Hepatocyte (in vitro differentiated cells): ENCODE measurements at regions not wholly inside any gene's neighbourhood (a gene's known extent, or its start where the extent isn't known, plus 50 kb on each side); places are given as distances from the start of the nearest gene placed in this dataset.

Experiments
- DNase-seq: peaks from one replicate; pipeline ENCODE4 v3.0.0-alpha.2; 2016; ENCODE audit warnings: low spot score
- H2AFZ ChIP-seq: fragments of 200-600 bp; sonication (generic); 2 replicates; pipeline ENCODE4 v1.6.0; 2016; ENCODE audit warnings: antibody characterized with exemption, mild to moderate bottlenecking
- H3K27ac ChIP-seq: fragments of 200-600 bp; sonication (generic); 2 replicates; pipeline ENCODE4 v1.5.1; 2016; ENCODE audit warnings: mild to moderate bottlenecking
- H3K27me3 ChIP-seq: fragments of 200-600 bp; sonication (generic); 2 replicates; pipeline ENCODE4 v1.6.1; 2016
- H3K36me3 ChIP-seq: fragments of 200-600 bp; sonication (generic); replicated peaks from 2 replicates; pipeline ENCODE4 v1.5.1; 2016; ENCODE audit warnings: low read depth; ENCODE audit not compliant: insufficient read depth
- H3K4me1 ChIP-seq: fragments of 200-600 bp; sonication (generic); 2 replicates; pipeline ENCODE4 v1.5.1; 2016; ENCODE audit warnings: mild to moderate bottlenecking, moderate library complexity; ENCODE audit not compliant: insufficient read depth
- H3K4me2 ChIP-seq: fragments of 200-600 bp; sonication (generic); 2 replicates; pipeline ENCODE4 v1.6.0; 2016
- H3K4me3 ChIP-seq: fragments of 200-600 bp; sonication (generic); 2 replicates; pipeline ENCODE4 v1.5.1; 2016; ENCODE audit warnings: mild to moderate bottlenecking
- H3K79me2 ChIP-seq: fragments of 200-600 bp; sonication (generic); 2 replicates; pipeline ENCODE4 v1.6.0; 2017; ENCODE audit warnings: mild to moderate bottlenecking
- H3K9me2 ChIP-seq: fragments of 200-600 bp; sonication (generic); replicated peaks from 2 replicates; pipeline ENCODE4 v1.6.0; 2017; ENCODE audit warnings: mild to moderate bottlenecking; ENCODE audit not compliant: insufficient read depth
- H3K9me3 ChIP-seq: fragments of 200-600 bp; sonication (generic); 2 replicates; pipeline ENCODE4 v1.5.1; 2016; ENCODE audit warnings: low read depth, mild to moderate bottlenecking
- H4K20me1 ChIP-seq: fragments of 200-600 bp; sonication (generic); 2 replicates; pipeline ENCODE4 v1.6.0; 2016; ENCODE audit warnings: mild to moderate bottlenecking; ENCODE audit not compliant: insufficient read depth, poor library complexity, severe bottlenecking
- EZH2 ChIP-seq: fragments of 200-600 bp; sonication (generic); IDR thresholded peaks from 2 replicates; pipeline ENCODE4 v1.6.1; 2016; ENCODE audit warnings: antibody characterized with exemption, mild to moderate bottlenecking, borderline replicate concordance
- EZH2phosphoT487 ChIP-seq: fragments of 200-600 bp; sonication (generic); IDR thresholded peaks from one replicate; pipeline ENCODE4 v1.6.1; 2018; ENCODE audit warnings: antibody characterized with exemption, mild to moderate bottlenecking, low read depth, moderate library complexity; ENCODE audit not compliant: unreplicated experiment, severe bottlenecking
- WGBS: methylation state at CpG from one replicate; pipeline ENCODE4 v1.1.6; 2016; ENCODE audit warnings: low lambda C conversion rate; ENCODE audit errors: missing lambda C conversion rate; 5-methylcytosine and 5-hydroxymethylcytosine counted together
- TF ChIP-seq, protein P1 (sequence below): fragments of 200-600 bp; sonication (generic); IDR thresholded peaks from 2 replicates; pipeline ENCODE4 v1.5.1; 2016; ENCODE audit warnings: antibody characterized with exemption, mild to moderate bottlenecking; ENCODE audit not compliant: poor library complexity

DNA sequence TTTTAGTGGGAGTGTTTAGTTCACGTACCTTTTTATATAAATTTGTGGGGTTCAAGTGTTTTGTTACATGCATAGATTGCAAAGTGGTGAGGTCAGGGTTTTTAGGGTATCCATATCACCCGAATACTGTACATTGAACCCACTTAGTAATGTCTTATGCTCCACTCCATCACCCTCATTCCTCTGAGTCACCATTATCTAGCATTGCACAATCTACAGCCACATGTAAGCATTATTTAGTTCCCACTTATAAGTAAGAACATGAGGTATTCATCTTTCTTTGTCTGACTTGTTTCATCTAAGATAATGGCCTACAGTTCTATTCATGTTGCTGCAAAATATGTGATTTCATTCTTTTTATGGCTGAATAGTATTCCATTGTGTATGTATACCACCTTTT, 583.7 kb upstream of the LRFN5 start:
- no peak for TF ChIP-seq EZH2
- TF ChIP-seq EZH2phosphoT487, result no peak
- TF ChIP-seq, protein P1, sequence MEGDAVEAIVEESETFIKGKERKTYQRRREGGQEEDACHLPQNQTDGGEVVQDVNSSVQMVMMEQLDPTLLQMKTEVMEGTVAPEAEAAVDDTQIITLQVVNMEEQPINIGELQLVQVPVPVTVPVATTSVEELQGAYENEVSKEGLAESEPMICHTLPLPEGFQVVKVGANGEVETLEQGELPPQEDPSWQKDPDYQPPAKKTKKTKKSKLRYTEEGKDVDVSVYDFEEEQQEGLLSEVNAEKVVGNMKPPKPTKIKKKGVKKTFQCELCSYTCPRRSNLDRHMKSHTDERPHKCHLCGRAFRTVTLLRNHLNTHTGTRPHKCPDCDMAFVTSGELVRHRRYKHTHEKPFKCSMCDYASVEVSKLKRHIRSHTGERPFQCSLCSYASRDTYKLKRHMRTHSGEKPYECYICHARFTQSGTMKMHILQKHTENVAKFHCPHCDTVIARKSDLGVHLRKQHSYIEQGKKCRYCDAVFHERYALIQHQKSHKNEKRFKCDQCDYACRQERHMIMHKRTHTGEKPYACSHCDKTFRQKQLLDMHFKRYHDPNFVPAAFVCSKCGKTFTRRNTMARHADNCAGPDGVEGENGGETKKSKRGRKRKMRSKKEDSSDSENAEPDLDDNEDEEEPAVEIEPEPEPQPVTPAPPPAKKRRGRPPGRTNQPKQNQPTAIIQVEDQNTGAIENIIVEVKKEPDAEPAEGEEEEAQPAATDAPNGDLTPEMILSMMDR, result no peak
- Histone ChIP-seq H3K27me3 (no peaks in the 10 kb centered on the region), H3K27ac (no peak overlapping the region), H3K79me2 (peaks cover 2% of the 10 kb centered on the region), H2AFZ (no peak overlapping the region), H4K20me1 (no peaks in the 10 kb centered on the region), H3K4me1 (no peaks in the 10 kb centered on the region), H3K4me3 (no peak overlapping the region), H3K4me2 (no peak overlapping the region), H3K9me3 (no peaks in the 10 kb centered on the region), H3K9me2 (no peaks in the 10 kb centered on the region), H3K36me3 (no peaks in the 10 kb centered on the region)
- no peak for DNase-seq
- 98% methylated on average over 2 of the region's 2 CpGs for WGBS

DNA sequence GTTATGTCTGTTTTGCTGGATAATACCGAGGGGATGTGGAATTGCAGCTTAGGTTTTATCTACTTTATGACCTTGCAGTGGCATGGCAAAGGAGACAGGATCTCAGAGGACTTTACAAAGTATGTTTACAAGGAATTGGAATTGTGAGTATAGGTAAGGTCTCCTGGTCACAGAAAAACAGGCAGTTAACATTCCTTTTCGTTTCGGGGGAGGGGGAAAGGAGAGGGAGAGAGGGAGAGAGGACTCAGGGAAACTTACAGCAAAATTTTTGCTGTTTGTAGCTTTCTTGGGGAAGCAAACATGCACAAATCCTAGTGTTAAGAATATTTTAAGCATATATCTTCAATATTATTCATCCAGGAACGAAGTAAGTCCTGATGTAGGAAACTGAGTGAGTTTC, 590.5 kb upstream of the LRFN5 start:
- no peak for DNase-seq
- H2AFZ ChIP-seq, result no peak overlapping the region
- no peaks in the 10 kb centered on the region for H3K9me2 ChIP-seq

DNA sequence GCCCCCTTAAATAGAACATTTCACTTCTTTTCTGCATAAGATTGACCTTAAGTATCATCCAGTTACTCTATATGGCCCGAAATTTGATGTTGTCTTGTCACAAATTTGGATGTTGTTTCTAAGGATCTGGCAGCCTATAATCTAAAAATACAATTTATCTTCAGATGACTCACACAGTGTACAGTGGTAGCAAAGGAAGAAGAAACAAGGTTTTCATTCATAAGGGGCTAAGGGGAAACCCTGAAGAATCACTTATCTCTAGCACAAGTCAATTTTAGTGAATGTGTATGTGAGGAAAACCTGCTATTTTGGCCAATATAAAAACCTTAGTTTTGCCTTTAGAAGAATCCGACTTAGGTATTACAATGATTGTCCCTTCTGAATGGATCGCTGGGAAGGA, 606.3 kb upstream of the LRFN5 start:
- H2AFZ ChIP-seq, result no peak overlapping the region
- H3K9me3 ChIP-seq, result no peaks in the 10 kb centered on the region
- no peaks in the 10 kb centered on the region for H3K9me2 ChIP-seq
- H3K27ac ChIP-seq, result no peak overlapping the region
- DNase-seq, result no peak
- no peak overlapping the region for H3K4me3 ChIP-seq
- no peaks in the 10 kb centered on the region for H4K20me1 ChIP-seq
- no peak overlapping the region for H3K4me2 ChIP-seq
- H3K4me1 ChIP-seq, result no peaks in the 10 kb centered on the region
- H3K36me3 ChIP-seq, result no peaks in the 10 kb centered on the region
- 92% methylated on average over 3 of the region's 3 CpGs for WGBS
- no peaks in the 10 kb centered on the region for H3K27me3 ChIP-seq
- no peak for TF ChIP-seq EZH2
- TF ChIP-seq, protein P1, result no peak
- TF ChIP-seq EZH2phosphoT487, result no peak
- H3K79me2 ChIP-seq, result no peaks in the 10 kb centered on the region

More for the DNA sequence above, 590.5 kb upstream of the LRFN5 start:
- WGBS, result 23% methylated on average over 4 of the region's 4 CpGs
- Histone ChIP-seq H4K20me1 (no peaks in the 10 kb centered on the region), H3K9me3 (no peaks in the 10 kb centered on the region), H3K4me2 (peak overlapping the region; percentile 41), H3K36me3 (no peaks in the 10 kb centered on the region), H3K27me3 (no peaks in the 10 kb centered on the region), H3K79me2 (no peaks in the 10 kb centered on the region), H3K4me1 (no peaks in the 10 kb centered on the region), H3K4me3 (no peak overlapping the region), H3K27ac (no peak overlapping the region)
- TF ChIP-seq, protein P1, result no peak
- no peak for TF ChIP-seq EZH2

DNA sequence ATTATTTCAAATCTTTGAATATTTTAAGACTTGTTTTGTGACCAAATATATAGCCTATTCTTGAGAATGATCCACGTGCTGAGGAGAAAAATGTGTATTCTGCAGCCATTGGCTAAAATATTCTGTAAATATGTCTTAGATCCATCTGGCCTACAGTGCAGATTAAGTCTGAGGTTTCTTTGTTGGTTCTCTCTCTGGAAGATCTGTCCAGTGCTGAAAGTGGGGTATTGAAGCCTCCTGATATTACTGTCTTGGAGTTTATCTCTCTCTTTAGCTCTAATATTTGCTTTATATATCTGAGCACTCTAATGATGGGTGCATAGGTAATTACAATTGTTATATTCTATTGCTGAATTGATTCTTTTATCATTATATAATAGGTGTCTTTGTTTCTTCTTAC, 617.4 kb upstream of the LRFN5 start:
- no peaks in the 10 kb centered on the region for H3K27me3 ChIP-seq
- no peaks in the 10 kb centered on the region for H3K36me3 ChIP-seq
- DNase-seq, result no peak
- H3K4me1 ChIP-seq, result no peaks in the 10 kb centered on the region
- H3K79me2 ChIP-seq, result no peaks in the 10 kb centered on the region
- no peak overlapping the region for H2AFZ ChIP-seq
- peaks cover 2% of the 10 kb centered on the region for H3K9me3 ChIP-seq
- H3K9me2 ChIP-seq, result no peaks in the 10 kb centered on the region
- WGBS, result 80% methylated on average over 1 of the region's 1 CpG
- no peak overlapping the region for H3K4me2 ChIP-seq
- H3K27ac ChIP-seq, result no peak overlapping the region
- no peaks in the 10 kb centered on the region for H4K20me1 ChIP-seq
- TF ChIP-seq EZH2, result no peak
- TF ChIP-seq, protein P1, result no peak
- TF ChIP-seq EZH2phosphoT487, result no peak
- H3K4me3 ChIP-seq, result no peak overlapping the region
